ENCODE measurements at regions not wholly inside any gene's neighbourhood (a gene's known extent, or its start where the extent isn't known, plus 50 kb on each side); places are given as distances from the start of the nearest gene placed in this dataset.

- no peak for DNase-seq
Observed at GRCh38 chr10:128869101-128869749, 597.8 kb upstream of the MGMT start.

GRCh38 chr10:128870830-128871597, 596.0 kb upstream of the MGMT start:
- DNase-seq = no peak

- DNase-seq = no peak
Observed at GRCh38 chr10:128871671-128872231, 595.3 kb upstream of the MGMT start.

- no peak for DNase-seq
Observed at GRCh38 chr10:128873411-128874054, 593.5 kb upstream of the MGMT start.

DNA sequence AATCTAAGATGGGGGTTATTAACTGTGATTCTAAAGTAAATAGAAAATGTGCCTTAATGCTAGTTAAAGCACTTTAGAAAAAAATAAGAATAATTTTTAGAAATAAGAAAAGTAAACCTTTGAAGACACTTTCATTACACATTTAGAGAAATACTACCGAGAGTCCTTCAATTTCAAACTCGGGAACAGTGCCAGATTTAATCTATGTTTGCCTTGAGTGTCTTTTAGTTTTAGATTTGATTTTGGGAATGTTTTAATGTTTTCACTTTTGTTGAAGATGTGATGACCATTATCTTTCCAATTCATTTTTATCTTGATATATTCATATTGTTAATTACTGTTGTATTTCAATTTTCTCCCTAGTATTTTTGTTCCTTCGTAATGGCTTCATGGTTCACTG, 592.7 kb upstream of the MGMT start:
- DNase-seq = no peak

GRCh38 chr10:128875030-128875744, 591.9 kb upstream of the MGMT start:
- DNase-seq = no peak

GRCh38 chr10:128875956-128876736, 590.9 kb upstream of the MGMT start:
- no peak for DNase-seq

GRCh38 chr10:128877141-128877540, 589.9 kb upstream of the MGMT start:
- DNase-seq = no peak

- DNase-seq = no peak
Observed at GRCh38 chr10:128877936-128878335, 589.1 kb upstream of the MGMT start.

GRCh38 chr10:128879030-128879429, 588.0 kb upstream of the MGMT start:
- DNase-seq = no peak

DNA sequence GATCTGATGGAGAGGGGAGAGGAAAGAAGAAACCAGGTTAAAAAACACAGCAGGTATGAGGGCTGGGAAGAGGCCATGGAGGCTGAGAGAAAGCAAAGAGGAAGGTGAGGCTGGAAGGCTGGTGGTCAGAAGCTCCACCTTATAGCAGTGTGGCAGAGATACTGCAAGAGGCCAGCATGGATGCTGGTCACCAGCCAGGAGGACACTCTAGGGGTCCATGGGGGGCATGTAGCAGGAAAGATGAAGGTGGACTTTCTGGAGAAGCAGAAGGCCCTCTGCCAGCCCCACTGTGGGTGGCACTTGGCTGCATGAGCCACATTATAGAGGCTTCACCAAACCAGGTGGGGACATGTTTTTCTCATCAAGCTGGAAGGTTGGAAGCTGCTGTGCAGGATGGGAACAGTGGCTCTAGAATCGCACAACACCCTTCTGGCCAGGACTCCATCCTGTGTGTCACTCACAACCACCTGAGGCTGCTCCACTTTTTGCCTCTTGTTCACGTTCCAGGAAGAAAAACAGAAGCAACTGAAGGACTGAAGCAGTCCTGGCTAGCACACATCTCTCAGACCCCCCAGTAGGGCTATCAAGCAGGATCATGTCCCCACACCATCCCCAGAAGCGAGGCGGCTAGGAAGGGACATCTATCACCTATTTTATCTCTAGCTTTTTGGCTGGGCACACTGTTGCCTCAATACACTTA, 587.5 kb upstream of the MGMT start:
- DNase-seq = no peak

- no peak for DNase-seq
Observed at GRCh38 chr10:128880159-128880725, 586.8 kb upstream of the MGMT start.

DNA sequence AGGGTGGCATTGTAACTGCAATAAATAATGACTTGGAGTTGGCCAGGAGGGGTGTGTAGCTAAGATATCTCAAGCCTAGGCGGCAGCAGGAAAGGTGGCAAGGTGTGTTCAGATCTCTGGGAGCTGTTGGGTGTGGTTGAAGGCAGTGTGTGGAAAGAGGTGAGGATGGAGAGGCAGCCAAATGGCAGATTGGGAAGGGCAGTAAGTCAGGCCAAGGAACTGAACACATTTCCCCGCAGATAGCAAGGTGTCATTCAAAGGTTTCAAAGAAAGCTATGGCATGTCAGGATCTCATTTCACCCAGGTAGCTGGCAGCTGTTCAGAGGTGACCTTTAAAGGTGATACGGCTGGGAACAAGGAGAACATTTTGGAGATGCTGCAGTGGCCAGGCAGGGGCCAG, 586.0 kb upstream of the MGMT start:
- no peak for DNase-seq

DNA sequence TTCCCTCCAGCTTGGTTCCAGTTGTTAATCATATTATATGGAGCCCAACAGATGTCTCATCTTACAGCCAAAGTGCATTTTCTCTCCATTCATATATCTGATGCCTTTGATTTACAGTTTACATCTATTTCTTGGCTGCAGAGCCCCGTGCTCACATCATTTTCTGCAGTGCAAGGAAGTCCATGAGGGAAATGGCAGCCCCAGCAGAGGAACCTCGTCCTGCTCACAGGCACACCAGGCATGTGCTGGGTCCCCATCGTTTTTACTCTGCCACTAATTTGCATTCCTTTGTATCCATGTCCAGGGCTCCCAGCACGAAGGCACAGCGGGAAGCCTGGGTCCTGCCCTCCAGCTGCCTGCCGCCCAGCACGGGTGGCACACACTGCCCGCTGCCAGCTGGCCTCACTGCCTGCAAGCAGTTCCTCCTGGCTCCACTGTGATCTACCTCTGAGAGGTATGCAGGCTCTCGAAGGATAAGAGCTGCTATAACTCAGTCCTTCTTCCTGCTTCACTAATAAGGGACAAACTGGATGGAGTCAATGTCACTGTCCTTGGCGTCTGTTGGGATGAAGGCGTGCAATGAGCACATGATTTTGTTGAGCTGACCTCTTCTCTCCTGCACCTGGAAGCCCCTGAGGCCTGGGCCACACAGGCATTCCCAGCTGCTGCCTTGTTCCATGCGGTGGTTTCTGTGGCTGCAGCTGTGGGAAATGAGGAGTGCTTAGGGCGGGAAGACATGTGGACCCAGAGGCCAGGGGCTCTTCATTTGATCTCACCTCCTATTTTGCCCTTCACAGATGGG, 583.6 kb upstream of the MGMT start:
- DNase-seq = no peak

- no peak for DNase-seq
Observed at GRCh38 chr10:128884033-128884425, 583.0 kb upstream of the MGMT start.

DNA sequence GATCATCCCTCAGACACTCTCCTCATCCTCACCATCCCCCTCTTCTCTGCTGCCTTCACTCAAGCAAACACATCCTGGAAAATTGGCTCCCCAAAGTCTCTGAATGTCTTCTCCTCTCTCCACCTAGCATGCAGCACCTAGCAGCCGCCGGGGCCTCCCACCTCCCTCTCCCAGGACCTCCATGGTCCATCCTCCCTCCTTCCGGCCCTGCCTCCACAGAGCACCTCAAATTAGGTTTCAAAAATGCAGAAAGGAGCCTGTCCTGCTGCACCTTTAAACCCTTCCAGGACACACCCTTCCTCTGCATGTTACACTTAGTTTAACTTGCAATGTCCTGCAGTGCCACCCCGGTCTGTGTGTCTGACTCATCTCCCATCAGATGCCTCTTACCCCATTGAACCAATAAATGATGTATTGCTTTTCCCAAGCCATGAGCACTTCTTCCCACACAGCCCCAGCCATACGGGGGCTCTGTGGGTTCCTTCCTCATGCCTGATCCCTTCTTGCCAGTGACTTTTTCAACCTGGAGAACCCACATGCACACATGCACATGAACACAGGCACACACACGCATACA, 582.5 kb upstream of the MGMT start:
- no peak for DNase-seq

GRCh38 chr10:128885573-128886555, 581.2 kb upstream of the MGMT start:
- no peak for DNase-seq

GRCh38 chr10:128887856-128888255, 579.2 kb upstream of the MGMT start:
- no peak for DNase-seq

DNA sequence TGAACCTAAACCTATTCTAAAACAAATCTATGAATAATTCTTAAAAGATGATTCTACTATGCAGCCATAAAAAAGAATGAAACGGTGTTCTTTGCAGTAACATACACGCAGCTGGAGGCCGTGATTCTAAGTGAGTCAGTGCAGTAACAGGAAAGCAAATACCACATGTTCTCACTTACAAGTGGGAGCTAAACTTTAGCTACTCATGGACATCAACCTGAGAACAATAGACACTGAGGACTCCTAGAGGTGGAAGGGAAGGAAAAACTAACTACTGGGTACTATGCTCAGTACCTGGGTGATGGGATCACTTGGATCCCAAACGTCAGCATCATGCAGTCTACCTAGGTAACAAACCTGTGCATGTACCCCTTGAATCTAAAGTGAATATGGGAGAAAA, 575.0 kb upstream of the MGMT start:
- no peak for DNase-seq
